Liver (tissue), 8 donors: ENCODE measurements at regions not wholly inside any gene's neighbourhood (a gene's known extent, or its start where the extent isn't known, plus 50 kb on each side); places are given as distances from the start of the nearest gene placed in this dataset.

ENCODE experiments used
- DNase-seq: peaks from one replicate; pipeline ENCODE4 v3.0.0-alpha.2; 2017; ENCODE audit warnings: low spot score
- H3K27ac ChIP-seq, 2 donors: one replicate each; pipeline ENCODE4 v1.7.0; 2013; ENCODE audit warnings: inconsistent platforms in 2 of 2, low read length in 2 of 2, control low read depth in 1 of 2, low read depth in 1 of 2, mild to moderate bottlenecking in 1 of 2
- H3K27me3 ChIP-seq, 4 donors: one replicate each; pipeline versions ENCODE4 v1.6.1 to v1.7.0; 2013; ENCODE audit warnings: low read length in 3 of 4, inconsistent platforms in 1 of 4, mild to moderate bottlenecking in 1 of 4, moderate library complexity in 1 of 4; ENCODE audit not compliant: control insufficient read depth in 4 of 4, insufficient read depth in 4 of 4
- H3K36me3 ChIP-seq, 4 donors: one replicate each; pipeline versions ENCODE4 v1.6.1 to v1.7.0; 2013; ENCODE audit warnings: low read length in 3 of 4, mild to moderate bottlenecking in 3 of 4, low read depth in 1 of 4, moderate library complexity in 1 of 4; ENCODE audit not compliant: control insufficient read depth in 4 of 4, insufficient read depth in 3 of 4
- H3K4me1 ChIP-seq, 4 donors: one replicate each; pipeline versions ENCODE4 v1.6.1 to v1.7.0; 2013; ENCODE audit warnings: low read length in 3 of 4, mild to moderate bottlenecking in 3 of 4, moderate library complexity in 1 of 4; ENCODE audit not compliant: control insufficient read depth in 4 of 4, insufficient read depth in 4 of 4
- H3K4me3 ChIP-seq, 3 donors: one replicate each; pipeline versions ENCODE4 v1.6.1 to v1.7.0; 2013; ENCODE audit warnings: low read length in 3 of 3, control low read depth in 1 of 3, low read depth in 1 of 3, mild to moderate bottlenecking in 1 of 3
- H3K9ac ChIP-seq, 2 donors: one replicate each; pipeline ENCODE4 v1.7.0; 2013; ENCODE audit warnings: low read length in 2 of 2, mild to moderate bottlenecking in 2 of 2, moderate library complexity in 2 of 2, control low read depth in 1 of 2, low read depth in 1 of 2
- H3K9me3 ChIP-seq, 4 donors: one replicate each; pipeline versions ENCODE4 v1.6.1 to v1.7.0; 2013; ENCODE audit warnings: low read length in 3 of 4; ENCODE audit not compliant: control insufficient read depth in 4 of 4
- EGR1 ChIP-seq, 2 donors: IDR thresholded peaks; 2 replicates each; pipeline ENCODE4 v1.6.1; 2016 to 2018; ENCODE audit warnings: antibody characterized with exemption in 2 of 2, low read depth in 2 of 2
- FOXA1 ChIP-seq: IDR thresholded peaks from 2 replicates; pipeline ENCODE4 v1.6.1; 2016; ENCODE audit warnings: antibody characterized with exemption
- FOXA2 ChIP-seq: IDR thresholded peaks from 2 replicates; pipeline ENCODE4 v1.6.1; 2016; ENCODE audit warnings: antibody characterized with exemption
- GABPA ChIP-seq, 2 donors: IDR thresholded peaks in 1 of 2; conservative IDR thresholded peaks in 1 of 2; 2 replicates each; pipeline ENCODE4 v1.6.1; 2016; ENCODE audit warnings: antibody characterized with exemption in 2 of 2, mild to moderate bottlenecking in 1 of 2, moderate library complexity in 1 of 2
- HNF4A ChIP-seq, 2 donors: conservative IDR thresholded peaks; 2 replicates each; pipeline ENCODE4 v1.6.1; 2016; ENCODE audit warnings: antibody characterized with exemption in 2 of 2, mild to moderate bottlenecking in 2 of 2
- HNF4G ChIP-seq: IDR thresholded peaks from 2 replicates; pipeline ENCODE4 v1.6.1; 2016; ENCODE audit warnings: antibody characterized with exemption
- JUND ChIP-seq, 2 donors: IDR thresholded peaks; 2 replicates each; pipeline ENCODE4 v1.6.1; 2016; ENCODE audit warnings: antibody characterized with exemption in 2 of 2
- NR2F2 ChIP-seq: IDR thresholded peaks from 2 replicates; pipeline ENCODE4 v1.6.1; 2016; ENCODE audit warnings: antibody characterized with exemption
- RAD21 ChIP-seq, 2 donors: IDR thresholded peaks; 2 replicates each; pipeline ENCODE4 v1.6.1; 2016; ENCODE audit warnings: antibody characterized with exemption in 2 of 2, mild to moderate bottlenecking in 2 of 2
- RXRA ChIP-seq, 2 donors: IDR thresholded peaks; 2 replicates each; pipeline ENCODE4 v1.6.1; 2017 to 2018; ENCODE audit warnings: antibody characterized with exemption in 2 of 2, mild to moderate bottlenecking in 1 of 2
- SP1 ChIP-seq: IDR thresholded peaks from 2 replicates; pipeline ENCODE4 v1.6.1; 2018; ENCODE audit warnings: antibody characterized with exemption, mild to moderate bottlenecking
- TAF1 ChIP-seq: conservative IDR thresholded peaks from 2 replicates; pipeline ENCODE4 v1.6.1; 2016; ENCODE audit warnings: antibody characterized with exemption, mild to moderate bottlenecking
- YY1 ChIP-seq: IDR thresholded peaks from 2 replicates; pipeline ENCODE4 v1.6.1; 2016; ENCODE audit warnings: antibody characterized with exemption, mild to moderate bottlenecking
- WGBS: extraction: QIAGEN DNeasy Blood & Tissue Kit; methylation state at CpG from one replicate; pipeline ENCODE4 v1.1.7; 2013; 5-methylcytosine and 5-hydroxymethylcytosine counted together
- TF ChIP-seq, protein P1 (sequence below): IDR thresholded peaks from 2 replicates; pipeline ENCODE4 v1.6.1; 2016; ENCODE audit warnings: antibody characterized with exemption
- TF ChIP-seq, protein P2 (sequence below): IDR thresholded peaks from 2 replicates; pipeline ENCODE4 v1.6.1; 2016; ENCODE audit warnings: antibody characterized with exemption
- TF ChIP-seq, protein P3 (sequence below): IDR thresholded peaks from 2 replicates; pipeline ENCODE4 v1.6.1; 2016; ENCODE audit warnings: antibody characterized with exemption
- TF ChIP-seq, protein P4 (sequence below): IDR thresholded peaks from 2 replicates; pipeline ENCODE4 v1.6.1; 2016; ENCODE audit warnings: antibody characterized with exemption, mild to moderate bottlenecking
- TF ChIP-seq, protein P5 (sequence below): fragments of 150-350 bp; IDR thresholded peaks from 2 replicates; pipeline ENCODE4 v1.5.1; 2017; ENCODE audit warnings: improper control_type of control experiment, low read depth, low read length; ENCODE audit not compliant: missing input control
- donor health status: healthy.
- donor health status: healthy.
- donor health status: healthy.
- donor health status: healthy.
- donor health status: healthy.

DNA sequence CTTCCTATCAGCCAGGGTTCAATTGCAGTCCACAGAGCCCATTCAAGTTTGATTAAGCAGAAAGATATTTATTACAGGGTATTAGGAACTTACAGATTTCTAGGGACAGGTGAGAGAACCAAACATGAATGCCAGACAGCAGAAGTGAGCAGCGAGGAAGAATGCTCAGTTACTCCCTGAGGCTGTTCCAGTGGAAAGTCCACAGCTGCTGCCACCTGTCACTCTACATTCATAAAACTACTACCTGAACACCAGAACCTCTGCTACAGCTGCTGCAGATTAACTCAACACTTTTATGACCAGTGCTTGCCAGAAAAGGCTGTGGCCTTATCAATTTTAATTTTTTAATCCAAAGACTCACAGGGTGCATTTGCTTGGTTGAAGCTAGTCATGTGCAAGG, 325.4 kb upstream of the ONECUT1 start:
- no peak overlapping the region for H3K27ac ChIP-seq
- no peaks in the 10 kb centered on the region for H3K36me3 ChIP-seq
- TF ChIP-seq JUND (IDR thresholded peaks at IDR 0.05) (no peak), TAF1 (no peak), SP1 (no peak), RXRA (IDR thresholded peaks at IDR 0.05) (no peak), HNF4A (conservative IDR thresholded peaks at IDR 0.05) (no peak), RAD21 (IDR thresholded peaks at IDR 0.05) (no peak), NR2F2 (no peak), GABPA (IDR thresholded peaks at IDR 0.05 in 1 of 2, conservative IDR thresholded peaks at IDR 0.05 in 1 of 2) (no peak), FOXA2 (no peak), YY1 (no peak), EGR1 (IDR thresholded peaks at IDR 0.05; ENCODE audit: low read depth in 2 of 2) (no peak), HNF4G (no peak), FOXA1 (no peak)
- TF ChIP-seq, protein P1, sequence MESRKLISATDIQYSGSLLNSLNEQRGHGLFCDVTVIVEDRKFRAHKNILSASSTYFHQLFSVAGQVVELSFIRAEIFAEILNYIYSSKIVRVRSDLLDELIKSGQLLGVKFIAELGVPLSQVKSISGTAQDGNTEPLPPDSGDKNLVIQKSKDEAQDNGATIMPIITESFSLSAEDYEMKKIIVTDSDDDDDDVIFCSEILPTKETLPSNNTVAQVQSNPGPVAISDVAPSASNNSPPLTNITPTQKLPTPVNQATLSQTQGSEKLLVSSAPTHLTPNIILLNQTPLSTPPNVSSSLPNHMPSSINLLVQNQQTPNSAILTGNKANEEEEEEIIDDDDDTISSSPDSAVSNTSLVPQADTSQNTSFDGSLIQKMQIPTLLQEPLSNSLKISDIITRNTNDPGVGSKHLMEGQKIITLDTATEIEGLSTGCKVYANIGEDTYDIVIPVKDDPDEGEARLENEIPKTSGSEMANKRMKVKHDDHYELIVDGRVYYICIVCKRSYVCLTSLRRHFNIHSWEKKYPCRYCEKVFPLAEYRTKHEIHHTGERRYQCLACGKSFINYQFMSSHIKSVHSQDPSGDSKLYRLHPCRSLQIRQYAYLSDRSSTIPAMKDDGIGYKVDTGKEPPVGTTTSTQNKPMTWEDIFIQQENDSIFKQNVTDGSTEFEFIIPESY: no peak
- TF ChIP-seq, protein P2, sequence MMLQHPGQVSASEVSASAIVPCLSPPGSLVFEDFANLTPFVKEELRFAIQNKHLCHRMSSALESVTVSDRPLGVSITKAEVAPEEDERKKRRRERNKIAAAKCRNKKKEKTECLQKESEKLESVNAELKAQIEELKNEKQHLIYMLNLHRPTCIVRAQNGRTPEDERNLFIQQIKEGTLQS: no peak
- TF ChIP-seq, protein P3, sequence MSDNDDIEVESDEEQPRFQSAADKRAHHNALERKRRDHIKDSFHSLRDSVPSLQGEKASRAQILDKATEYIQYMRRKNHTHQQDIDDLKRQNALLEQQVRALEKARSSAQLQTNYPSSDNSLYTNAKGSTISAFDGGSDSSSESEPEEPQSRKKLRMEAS: no peak
- TF ChIP-seq, protein P4, sequence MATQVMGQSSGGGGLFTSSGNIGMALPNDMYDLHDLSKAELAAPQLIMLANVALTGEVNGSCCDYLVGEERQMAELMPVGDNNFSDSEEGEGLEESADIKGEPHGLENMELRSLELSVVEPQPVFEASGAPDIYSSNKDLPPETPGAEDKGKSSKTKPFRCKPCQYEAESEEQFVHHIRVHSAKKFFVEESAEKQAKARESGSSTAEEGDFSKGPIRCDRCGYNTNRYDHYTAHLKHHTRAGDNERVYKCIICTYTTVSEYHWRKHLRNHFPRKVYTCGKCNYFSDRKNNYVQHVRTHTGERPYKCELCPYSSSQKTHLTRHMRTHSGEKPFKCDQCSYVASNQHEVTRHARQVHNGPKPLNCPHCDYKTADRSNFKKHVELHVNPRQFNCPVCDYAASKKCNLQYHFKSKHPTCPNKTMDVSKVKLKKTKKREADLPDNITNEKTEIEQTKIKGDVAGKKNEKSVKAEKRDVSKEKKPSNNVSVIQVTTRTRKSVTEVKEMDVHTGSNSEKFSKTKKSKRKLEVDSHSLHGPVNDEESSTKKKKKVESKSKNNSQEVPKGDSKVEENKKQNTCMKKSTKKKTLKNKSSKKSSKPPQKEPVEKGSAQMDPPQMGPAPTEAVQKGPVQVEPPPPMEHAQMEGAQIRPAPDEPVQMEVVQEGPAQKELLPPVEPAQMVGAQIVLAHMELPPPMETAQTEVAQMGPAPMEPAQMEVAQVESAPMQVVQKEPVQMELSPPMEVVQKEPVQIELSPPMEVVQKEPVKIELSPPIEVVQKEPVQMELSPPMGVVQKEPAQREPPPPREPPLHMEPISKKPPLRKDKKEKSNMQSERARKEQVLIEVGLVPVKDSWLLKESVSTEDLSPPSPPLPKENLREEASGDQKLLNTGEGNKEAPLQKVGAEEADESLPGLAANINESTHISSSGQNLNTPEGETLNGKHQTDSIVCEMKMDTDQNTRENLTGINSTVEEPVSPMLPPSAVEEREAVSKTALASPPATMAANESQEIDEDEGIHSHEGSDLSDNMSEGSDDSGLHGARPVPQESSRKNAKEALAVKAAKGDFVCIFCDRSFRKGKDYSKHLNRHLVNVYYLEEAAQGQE: no peak
- TF ChIP-seq, protein P5, sequence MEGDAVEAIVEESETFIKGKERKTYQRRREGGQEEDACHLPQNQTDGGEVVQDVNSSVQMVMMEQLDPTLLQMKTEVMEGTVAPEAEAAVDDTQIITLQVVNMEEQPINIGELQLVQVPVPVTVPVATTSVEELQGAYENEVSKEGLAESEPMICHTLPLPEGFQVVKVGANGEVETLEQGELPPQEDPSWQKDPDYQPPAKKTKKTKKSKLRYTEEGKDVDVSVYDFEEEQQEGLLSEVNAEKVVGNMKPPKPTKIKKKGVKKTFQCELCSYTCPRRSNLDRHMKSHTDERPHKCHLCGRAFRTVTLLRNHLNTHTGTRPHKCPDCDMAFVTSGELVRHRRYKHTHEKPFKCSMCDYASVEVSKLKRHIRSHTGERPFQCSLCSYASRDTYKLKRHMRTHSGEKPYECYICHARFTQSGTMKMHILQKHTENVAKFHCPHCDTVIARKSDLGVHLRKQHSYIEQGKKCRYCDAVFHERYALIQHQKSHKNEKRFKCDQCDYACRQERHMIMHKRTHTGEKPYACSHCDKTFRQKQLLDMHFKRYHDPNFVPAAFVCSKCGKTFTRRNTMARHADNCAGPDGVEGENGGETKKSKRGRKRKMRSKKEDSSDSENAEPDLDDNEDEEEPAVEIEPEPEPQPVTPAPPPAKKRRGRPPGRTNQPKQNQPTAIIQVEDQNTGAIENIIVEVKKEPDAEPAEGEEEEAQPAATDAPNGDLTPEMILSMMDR: no peak
- H3K4me1 ChIP-seq: no peaks in the 10 kb centered on the region
- no peak overlapping the region for H3K4me3 ChIP-seq
- H3K9ac ChIP-seq: no peak overlapping the region
- H3K9me3 ChIP-seq: no peaks in the 10 kb centered on the region
- no peak for DNase-seq
- no peaks in the 10 kb centered on the region for H3K27me3 ChIP-seq
- 83% methylated on average over 1 of the region's 1 CpG for WGBS
